Liver (tissue), 8 donors: ENCODE measurements at regions not wholly inside any gene's neighbourhood (a gene's known extent, or its start where the extent isn't known, plus 50 kb on each side); places are given as distances from the start of the nearest gene placed in this dataset.

Experiments
- DNase-seq: peaks from one replicate; pipeline ENCODE4 v3.0.0-alpha.2; 2017; ENCODE audit warnings: low spot score
- H3K27ac ChIP-seq, 2 donors: one replicate each; pipeline ENCODE4 v1.7.0; 2013; ENCODE audit warnings: inconsistent platforms in 2 of 2, low read length in 2 of 2, control low read depth in 1 of 2, low read depth in 1 of 2, mild to moderate bottlenecking in 1 of 2
- H3K27me3 ChIP-seq, 4 donors: one replicate each; pipeline versions ENCODE4 v1.6.1 to v1.7.0; 2013; ENCODE audit warnings: low read length in 3 of 4, inconsistent platforms in 1 of 4, mild to moderate bottlenecking in 1 of 4, moderate library complexity in 1 of 4; ENCODE audit not compliant: control insufficient read depth in 4 of 4, insufficient read depth in 4 of 4
- H3K36me3 ChIP-seq, 4 donors: one replicate each; pipeline versions ENCODE4 v1.6.1 to v1.7.0; 2013; ENCODE audit warnings: low read length in 3 of 4, mild to moderate bottlenecking in 3 of 4, low read depth in 1 of 4, moderate library complexity in 1 of 4; ENCODE audit not compliant: control insufficient read depth in 4 of 4, insufficient read depth in 3 of 4
- H3K4me1 ChIP-seq, 4 donors: one replicate each; pipeline versions ENCODE4 v1.6.1 to v1.7.0; 2013; ENCODE audit warnings: low read length in 3 of 4, mild to moderate bottlenecking in 3 of 4, moderate library complexity in 1 of 4; ENCODE audit not compliant: control insufficient read depth in 4 of 4, insufficient read depth in 4 of 4
- H3K4me3 ChIP-seq, 3 donors: one replicate each; pipeline versions ENCODE4 v1.6.1 to v1.7.0; 2013; ENCODE audit warnings: low read length in 3 of 3, control low read depth in 1 of 3, low read depth in 1 of 3, mild to moderate bottlenecking in 1 of 3
- H3K9ac ChIP-seq, 2 donors: one replicate each; pipeline ENCODE4 v1.7.0; 2013; ENCODE audit warnings: low read length in 2 of 2, mild to moderate bottlenecking in 2 of 2, moderate library complexity in 2 of 2, control low read depth in 1 of 2, low read depth in 1 of 2
- H3K9me3 ChIP-seq, 4 donors: one replicate each; pipeline versions ENCODE4 v1.6.1 to v1.7.0; 2013; ENCODE audit warnings: low read length in 3 of 4; ENCODE audit not compliant: control insufficient read depth in 4 of 4
- EGR1 ChIP-seq, 2 donors: IDR thresholded peaks; 2 replicates each; pipeline ENCODE4 v1.6.1; 2016 to 2018; ENCODE audit warnings: antibody characterized with exemption in 2 of 2, low read depth in 2 of 2
- FOXA2 ChIP-seq: IDR thresholded peaks from 2 replicates; pipeline ENCODE4 v1.6.1; 2016; ENCODE audit warnings: antibody characterized with exemption
- GABPA ChIP-seq, 2 donors: IDR thresholded peaks in 1 of 2; conservative IDR thresholded peaks in 1 of 2; 2 replicates each; pipeline ENCODE4 v1.6.1; 2016; ENCODE audit warnings: antibody characterized with exemption in 2 of 2, mild to moderate bottlenecking in 1 of 2, moderate library complexity in 1 of 2
- HNF4G ChIP-seq: IDR thresholded peaks from 2 replicates; pipeline ENCODE4 v1.6.1; 2016; ENCODE audit warnings: antibody characterized with exemption
- JUND ChIP-seq, 2 donors: IDR thresholded peaks; 2 replicates each; pipeline ENCODE4 v1.6.1; 2016; ENCODE audit warnings: antibody characterized with exemption in 2 of 2
- NR2F2 ChIP-seq: IDR thresholded peaks from 2 replicates; pipeline ENCODE4 v1.6.1; 2016; ENCODE audit warnings: antibody characterized with exemption
- SP1 ChIP-seq: IDR thresholded peaks from 2 replicates; pipeline ENCODE4 v1.6.1; 2018; ENCODE audit warnings: antibody characterized with exemption, mild to moderate bottlenecking
- TAF1 ChIP-seq: conservative IDR thresholded peaks from 2 replicates; pipeline ENCODE4 v1.6.1; 2016; ENCODE audit warnings: antibody characterized with exemption, mild to moderate bottlenecking
- YY1 ChIP-seq: IDR thresholded peaks from 2 replicates; pipeline ENCODE4 v1.6.1; 2016; ENCODE audit warnings: antibody characterized with exemption, mild to moderate bottlenecking
- ZBTB33 ChIP-seq: IDR thresholded peaks from 2 replicates; pipeline ENCODE4 v1.6.1; 2016; ENCODE audit warnings: antibody characterized with exemption
- WGBS: extraction: QIAGEN DNeasy Blood & Tissue Kit; methylation state at CpG from one replicate; pipeline ENCODE4 v1.1.7; 2013; 5-methylcytosine and 5-hydroxymethylcytosine counted together
- TF ChIP-seq, protein P1 (sequence below): fragments of 150-350 bp; IDR thresholded peaks from 2 replicates; pipeline ENCODE4 v1.5.1; 2017; ENCODE audit warnings: improper control_type of control experiment, low read depth, low read length; ENCODE audit not compliant: missing input control
- TF ChIP-seq, protein P2 (sequence below): IDR thresholded peaks from 2 replicates; pipeline ENCODE4 v1.6.1; 2016; ENCODE audit warnings: antibody characterized with exemption, mild to moderate bottlenecking
- TF ChIP-seq, protein P3 (sequence below): IDR thresholded peaks from 2 replicates; pipeline ENCODE4 v1.6.1; 2016; ENCODE audit warnings: antibody characterized with exemption
- TF ChIP-seq, protein P4 (sequence below): IDR thresholded peaks from 2 replicates; pipeline ENCODE4 v1.6.1; 2016; ENCODE audit warnings: antibody characterized with exemption
- donor health status: healthy.
- donor health status: healthy.
- donor health status: healthy.
- donor health status: healthy.
- donor health status: healthy.

DNA sequence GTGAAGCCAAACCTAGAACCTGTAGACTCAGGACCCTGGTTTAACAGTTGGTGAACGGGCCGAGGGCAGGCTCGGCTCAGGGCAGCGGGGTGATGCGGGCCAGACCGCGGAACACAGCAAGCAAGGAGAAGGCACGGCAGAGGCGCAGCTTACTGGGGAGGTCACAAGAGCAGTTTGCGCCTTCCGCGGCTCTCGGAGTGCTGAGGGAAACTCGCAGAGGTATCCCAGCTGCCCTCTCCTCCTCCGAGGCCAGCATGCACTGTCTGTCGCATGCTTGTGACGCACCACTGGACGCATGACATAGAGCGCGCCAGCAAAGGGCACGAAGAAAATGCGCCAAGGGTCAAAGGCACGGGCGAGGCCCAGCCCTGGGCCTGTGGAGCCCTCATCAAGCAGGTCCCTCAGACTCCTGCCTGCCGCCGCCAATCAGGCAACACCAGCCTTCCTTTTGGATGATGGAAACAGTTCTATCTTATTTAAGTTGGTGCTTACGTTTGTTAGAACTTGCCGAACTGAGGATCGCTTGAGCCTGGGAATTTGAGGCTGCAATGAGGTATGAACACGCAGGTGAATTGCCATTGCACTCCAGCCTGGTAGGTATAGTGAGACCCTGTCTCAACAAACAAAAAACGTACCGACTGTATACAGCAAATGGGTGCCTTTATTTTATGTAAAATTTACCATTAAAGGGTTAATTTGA, 574.3 kb upstream of the GHITM start:
- Histone ChIP-seq H3K36me3 (no peaks in the 10 kb centered on the region), H3K9ac (no peak overlapping the region), H3K4me3 (no peak overlapping the region), H3K4me1 (no peaks in the 10 kb centered on the region), H3K27me3 (no peaks in the 10 kb centered on the region), H3K27ac (no peak overlapping the region), H3K9me3 (no peaks in the 10 kb centered on the region)
- 94% methylated on average over 32 of the region's 32 CpGs for WGBS
- no peak for DNase-seq
- TF ChIP-seq EGR1 (IDR thresholded peaks at IDR 0.05; ENCODE audit: low read depth in 2 of 2) (no peak), YY1 (no peak), FOXA2 (no peak), SP1 (no peak), TAF1 (no peak), ZBTB33 (no peak), HNF4G (no peak)
- TF ChIP-seq, protein P1, sequence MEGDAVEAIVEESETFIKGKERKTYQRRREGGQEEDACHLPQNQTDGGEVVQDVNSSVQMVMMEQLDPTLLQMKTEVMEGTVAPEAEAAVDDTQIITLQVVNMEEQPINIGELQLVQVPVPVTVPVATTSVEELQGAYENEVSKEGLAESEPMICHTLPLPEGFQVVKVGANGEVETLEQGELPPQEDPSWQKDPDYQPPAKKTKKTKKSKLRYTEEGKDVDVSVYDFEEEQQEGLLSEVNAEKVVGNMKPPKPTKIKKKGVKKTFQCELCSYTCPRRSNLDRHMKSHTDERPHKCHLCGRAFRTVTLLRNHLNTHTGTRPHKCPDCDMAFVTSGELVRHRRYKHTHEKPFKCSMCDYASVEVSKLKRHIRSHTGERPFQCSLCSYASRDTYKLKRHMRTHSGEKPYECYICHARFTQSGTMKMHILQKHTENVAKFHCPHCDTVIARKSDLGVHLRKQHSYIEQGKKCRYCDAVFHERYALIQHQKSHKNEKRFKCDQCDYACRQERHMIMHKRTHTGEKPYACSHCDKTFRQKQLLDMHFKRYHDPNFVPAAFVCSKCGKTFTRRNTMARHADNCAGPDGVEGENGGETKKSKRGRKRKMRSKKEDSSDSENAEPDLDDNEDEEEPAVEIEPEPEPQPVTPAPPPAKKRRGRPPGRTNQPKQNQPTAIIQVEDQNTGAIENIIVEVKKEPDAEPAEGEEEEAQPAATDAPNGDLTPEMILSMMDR, result no peak

GRCh38 chr10:83572036-83572435, 567.3 kb upstream of the GHITM start:
- Histone ChIP-seq H3K9me3 (no peaks in the 10 kb centered on the region), H3K4me3 (no peak overlapping the region), H3K27ac (no peak overlapping the region), H3K4me1 (no peaks in the 10 kb centered on the region), H3K36me3 (no peaks in the 10 kb centered on the region), H3K9ac (no peak overlapping the region), H3K27me3 (no peaks in the 10 kb centered on the region)
- TF ChIP-seq NR2F2 (no peak), GABPA (IDR thresholded peaks at IDR 0.05 in 1 of 2, conservative IDR thresholded peaks at IDR 0.05 in 1 of 2) (no peak), FOXA2 (no peak), ZBTB33 (no peak), JUND (IDR thresholded peaks at IDR 0.05) (no peak)
- TF ChIP-seq, protein P2, sequence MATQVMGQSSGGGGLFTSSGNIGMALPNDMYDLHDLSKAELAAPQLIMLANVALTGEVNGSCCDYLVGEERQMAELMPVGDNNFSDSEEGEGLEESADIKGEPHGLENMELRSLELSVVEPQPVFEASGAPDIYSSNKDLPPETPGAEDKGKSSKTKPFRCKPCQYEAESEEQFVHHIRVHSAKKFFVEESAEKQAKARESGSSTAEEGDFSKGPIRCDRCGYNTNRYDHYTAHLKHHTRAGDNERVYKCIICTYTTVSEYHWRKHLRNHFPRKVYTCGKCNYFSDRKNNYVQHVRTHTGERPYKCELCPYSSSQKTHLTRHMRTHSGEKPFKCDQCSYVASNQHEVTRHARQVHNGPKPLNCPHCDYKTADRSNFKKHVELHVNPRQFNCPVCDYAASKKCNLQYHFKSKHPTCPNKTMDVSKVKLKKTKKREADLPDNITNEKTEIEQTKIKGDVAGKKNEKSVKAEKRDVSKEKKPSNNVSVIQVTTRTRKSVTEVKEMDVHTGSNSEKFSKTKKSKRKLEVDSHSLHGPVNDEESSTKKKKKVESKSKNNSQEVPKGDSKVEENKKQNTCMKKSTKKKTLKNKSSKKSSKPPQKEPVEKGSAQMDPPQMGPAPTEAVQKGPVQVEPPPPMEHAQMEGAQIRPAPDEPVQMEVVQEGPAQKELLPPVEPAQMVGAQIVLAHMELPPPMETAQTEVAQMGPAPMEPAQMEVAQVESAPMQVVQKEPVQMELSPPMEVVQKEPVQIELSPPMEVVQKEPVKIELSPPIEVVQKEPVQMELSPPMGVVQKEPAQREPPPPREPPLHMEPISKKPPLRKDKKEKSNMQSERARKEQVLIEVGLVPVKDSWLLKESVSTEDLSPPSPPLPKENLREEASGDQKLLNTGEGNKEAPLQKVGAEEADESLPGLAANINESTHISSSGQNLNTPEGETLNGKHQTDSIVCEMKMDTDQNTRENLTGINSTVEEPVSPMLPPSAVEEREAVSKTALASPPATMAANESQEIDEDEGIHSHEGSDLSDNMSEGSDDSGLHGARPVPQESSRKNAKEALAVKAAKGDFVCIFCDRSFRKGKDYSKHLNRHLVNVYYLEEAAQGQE, result no peak
- TF ChIP-seq, protein P3, sequence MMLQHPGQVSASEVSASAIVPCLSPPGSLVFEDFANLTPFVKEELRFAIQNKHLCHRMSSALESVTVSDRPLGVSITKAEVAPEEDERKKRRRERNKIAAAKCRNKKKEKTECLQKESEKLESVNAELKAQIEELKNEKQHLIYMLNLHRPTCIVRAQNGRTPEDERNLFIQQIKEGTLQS, result no peak
- TF ChIP-seq, protein P4, sequence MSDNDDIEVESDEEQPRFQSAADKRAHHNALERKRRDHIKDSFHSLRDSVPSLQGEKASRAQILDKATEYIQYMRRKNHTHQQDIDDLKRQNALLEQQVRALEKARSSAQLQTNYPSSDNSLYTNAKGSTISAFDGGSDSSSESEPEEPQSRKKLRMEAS, result no peak
- DNase-seq, result no peak
- 70% methylated on average over 1 of the region's 1 CpG for WGBS
